ENCODE measurements at regions not wholly inside any gene's neighbourhood (a gene's known extent, or its start where the extent isn't known, plus 50 kb on each side); places are given as distances from the start of the nearest gene placed in this dataset.

DNA sequence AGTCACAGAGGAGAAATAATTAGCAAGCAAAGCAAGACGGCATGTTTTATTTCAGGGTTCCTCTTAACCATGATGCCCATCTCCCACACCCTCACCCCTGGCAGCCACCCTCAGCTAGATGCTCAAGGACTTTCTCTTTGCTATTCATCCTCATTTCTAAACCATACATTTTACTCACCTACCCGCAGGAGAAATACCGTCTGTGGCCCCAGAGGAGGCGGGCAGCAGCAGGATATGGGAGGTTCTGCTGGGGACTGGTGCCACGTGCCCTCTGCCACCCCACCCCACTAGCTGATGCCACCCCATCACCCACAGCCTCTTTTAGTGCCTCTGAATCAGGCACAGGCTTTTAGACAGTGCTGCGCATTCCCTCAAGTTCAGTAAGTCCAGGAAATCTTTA, 168.7 kb upstream of the ITGB1 start:
- DNase-seq: no peak

GRCh38 chr10:33125522-33126517, 167.8 kb upstream of the ITGB1 start:
- no peak for DNase-seq

DNA sequence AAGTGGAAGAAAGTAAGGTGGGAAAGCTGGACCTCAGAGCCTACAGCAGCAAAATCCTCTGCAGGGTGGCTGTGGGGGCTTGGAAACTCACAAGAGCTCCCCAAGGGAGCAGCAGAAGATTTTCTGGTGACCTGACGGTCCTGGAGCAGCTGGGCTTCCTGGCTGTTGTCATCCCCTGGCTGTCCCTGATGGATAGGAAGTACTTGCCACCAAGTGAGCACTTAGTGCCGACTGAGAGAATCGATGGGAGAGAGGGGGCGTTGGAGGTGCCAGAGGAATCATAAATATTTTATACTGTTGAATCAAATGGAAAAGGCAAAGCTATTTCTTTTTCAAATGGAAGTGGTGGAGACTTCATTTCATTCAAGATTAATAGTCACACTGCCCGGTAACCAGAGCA, 167.1 kb upstream of the ITGB1 start:
- no peak for DNase-seq

GRCh38 chr10:33123680-33124079, 165.7 kb upstream of the ITGB1 start:
- DNase-seq: no peak

DNA sequence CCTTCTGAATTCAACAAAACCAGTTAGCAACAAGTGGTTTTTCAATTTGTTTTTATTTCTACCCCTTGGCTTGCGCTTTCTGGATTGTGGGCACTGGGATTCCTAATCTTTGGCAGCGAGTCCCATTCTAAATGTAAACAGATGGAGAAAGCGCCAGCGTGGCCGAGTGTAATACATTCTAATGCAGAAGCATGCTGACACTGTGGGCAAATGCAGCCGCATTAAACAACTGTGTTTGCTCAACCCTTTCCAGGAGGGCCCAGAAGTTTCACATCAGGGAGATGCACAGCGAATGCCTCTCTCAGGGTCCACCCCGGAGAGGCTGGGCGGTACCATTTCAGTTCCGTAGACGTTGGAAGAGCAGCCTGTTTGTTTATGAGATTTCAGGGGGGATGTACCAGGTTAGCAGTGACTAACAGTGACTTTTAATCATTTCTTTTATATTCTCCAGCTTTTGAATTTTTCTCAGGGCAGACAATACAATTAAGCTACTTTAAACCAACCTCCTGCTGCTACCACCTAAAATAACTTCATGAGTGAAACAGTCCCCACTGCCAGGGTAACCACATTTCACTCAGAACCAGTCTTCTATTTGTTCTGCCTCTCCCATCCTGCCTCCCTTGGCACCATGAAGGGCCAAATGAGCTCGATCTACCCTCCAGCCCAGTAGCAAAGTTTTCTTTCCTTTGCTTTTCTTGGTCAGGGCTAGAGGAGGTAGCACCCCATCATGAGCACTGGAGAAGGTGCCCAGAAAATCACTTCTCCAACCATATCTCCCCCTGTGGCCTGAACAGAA, 164.2 kb upstream of the ITGB1 start:
- no peak for DNase-seq

- DNase-seq: no peak
Observed at GRCh38 chr10:33120700-33121099, 162.7 kb upstream of the ITGB1 start.

DNA sequence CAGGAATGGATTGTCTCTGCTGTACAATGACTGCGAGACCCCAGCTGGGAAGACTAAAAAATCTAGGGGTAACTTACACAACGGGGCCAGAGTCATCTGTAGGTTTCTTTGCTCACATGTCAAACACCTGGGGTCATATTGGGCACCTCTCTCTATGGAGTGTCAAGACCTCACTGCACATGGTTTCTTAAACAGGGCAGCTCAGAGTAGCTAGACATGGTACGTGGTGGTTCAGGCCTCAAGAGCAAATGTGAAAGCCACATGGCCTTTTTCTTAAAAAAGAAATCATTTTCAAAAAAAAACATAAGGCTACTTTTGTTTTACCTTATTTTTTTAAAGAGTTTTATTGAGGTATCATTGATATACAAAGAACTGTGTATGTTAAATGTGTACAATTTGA, 162.2 kb upstream of the ITGB1 start:
- no peak for DNase-seq

GRCh38 chr10:33117816-33118215, 159.8 kb upstream of the ITGB1 start:
- no peak for DNase-seq

GRCh38 chr10:33117230-33117629, 159.2 kb upstream of the ITGB1 start:
- no peak for DNase-seq

DNA sequence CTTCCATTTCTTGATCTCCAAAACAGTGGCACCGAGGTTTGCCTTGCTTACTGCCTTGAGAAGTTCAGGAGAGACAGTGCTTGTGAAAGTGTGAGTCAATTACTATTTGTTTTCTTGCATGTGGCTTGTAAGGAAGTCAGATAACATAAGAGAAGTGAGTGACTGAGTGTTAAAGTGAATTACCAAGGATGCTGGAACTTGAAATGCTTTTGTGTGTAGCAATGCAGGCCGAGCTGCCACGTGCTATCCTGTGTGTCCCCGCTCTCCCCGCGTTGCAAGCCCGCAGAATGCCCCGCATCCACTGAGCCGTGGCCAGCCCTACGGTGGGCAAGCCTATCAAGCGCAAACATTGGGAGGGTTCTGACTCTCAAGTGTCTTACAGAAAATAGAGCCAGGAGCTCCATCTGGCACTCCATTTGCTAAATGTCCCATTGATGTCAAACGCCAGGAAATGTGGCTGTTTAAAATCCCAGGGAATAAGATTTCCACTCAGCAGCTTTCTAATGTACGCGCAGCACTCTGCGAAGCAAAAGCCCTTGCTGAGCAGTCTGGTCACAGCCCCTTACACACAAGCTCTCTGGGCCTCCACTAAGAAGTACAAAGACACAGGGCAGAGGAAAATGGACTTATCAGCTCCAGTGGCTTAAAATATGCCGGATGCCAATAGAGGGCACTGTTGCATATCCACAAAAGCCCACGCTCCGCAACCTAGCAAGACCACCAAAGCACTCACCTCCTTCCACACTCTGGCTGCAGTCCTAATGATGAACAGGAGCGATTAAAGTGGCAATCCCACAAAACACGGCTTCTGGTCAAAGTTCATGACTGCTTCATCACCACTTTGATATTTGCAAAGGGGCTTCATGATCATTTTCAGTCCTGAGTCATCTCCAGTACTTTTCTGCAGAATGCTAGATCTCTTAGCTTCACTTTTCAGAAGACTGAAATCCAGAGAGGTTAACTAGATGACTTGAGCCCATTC, 158.0 kb upstream of the ITGB1 start:
- no peak for DNase-seq

GRCh38 chr10:33114451-33114952, 156.5 kb upstream of the ITGB1 start:
- no peak for DNase-seq

DNA sequence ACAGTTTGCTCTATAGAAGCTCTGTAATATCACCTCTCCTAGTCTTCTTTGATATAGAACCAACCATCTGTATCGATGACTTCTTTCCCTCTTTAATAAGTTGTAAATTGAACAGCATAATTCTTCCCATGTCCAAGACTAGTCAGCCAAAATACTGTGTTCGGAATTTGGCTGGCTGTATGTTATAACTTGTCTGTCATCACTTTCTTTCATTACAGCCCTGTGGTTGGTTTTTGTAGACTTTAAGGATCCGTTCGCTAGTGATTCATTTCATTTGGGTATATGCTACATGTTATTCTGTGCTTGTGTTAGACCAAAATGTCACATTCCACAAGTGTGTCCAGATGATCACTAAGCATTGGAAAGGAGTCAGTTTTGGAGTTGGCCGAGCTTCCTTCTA, 155.4 kb upstream of the ITGB1 start:
- DNase-seq: no peak

DNA sequence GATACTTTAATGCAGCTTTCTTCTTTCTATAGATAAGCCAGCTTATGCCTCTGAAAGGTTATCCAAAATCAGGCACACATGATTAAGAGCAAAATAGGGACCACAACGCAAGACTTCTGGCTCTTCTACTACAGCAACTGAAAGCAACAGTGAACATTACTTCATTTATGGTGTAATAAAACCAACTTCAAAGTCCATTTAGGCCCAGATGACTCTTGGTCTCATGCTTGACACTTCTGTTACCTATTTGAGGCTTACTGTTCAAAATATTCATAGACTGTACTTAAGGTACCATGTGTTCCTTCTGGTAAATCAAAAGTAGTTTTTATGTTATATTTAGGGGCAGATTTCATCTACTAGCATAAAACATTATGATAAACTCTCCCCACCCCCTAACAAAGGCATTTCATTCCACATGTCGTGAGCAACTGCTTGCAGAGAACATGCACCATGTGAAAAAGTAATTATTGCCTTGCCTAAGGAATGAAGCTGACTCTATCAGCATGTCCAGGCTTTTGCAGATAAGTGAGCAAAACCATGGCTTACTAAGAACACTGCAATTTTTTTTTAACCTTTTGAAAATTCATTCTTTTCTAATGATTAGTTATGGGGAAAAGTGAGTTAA, 154.9 kb upstream of the ITGB1 start:
- DNase-seq: no peak

GRCh38 chr10:33111488-33112051, 153.5 kb upstream of the ITGB1 start:
- no peak for DNase-seq

DNA sequence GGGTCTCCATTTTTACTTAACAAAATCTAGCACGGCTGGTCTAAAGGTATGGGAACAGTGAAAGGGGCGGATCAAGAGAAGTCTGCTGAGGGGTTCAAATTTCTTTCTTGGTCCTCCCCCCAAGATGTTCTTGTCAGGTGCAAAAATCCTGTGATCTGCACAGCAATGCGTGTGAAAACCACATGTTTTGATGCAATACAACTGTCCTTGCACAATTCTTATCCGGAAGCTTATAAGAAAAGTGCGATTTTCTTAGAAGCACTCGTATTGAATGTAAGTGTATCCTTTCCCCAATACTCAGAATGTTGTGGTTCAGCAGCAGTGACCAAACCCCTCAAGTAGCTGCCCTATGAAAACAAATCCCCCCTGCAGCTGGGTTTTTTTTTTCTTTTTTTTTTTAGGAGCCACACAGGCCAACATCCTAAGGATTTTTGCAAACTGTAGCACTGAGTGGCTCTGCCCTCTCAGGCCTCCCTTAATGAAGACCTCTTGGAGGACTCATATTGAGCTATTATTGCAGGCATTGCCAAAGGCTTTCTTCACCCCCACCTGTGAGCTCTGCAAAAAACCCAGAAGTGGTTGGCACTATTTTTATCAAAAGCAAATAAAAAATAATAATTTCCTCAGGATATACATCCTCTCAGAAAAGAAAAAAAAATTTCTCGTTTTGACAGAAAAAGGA, 151.9 kb upstream of the ITGB1 start:
- no peak for DNase-seq

GRCh38 chr10:33109384-33109783, 151.4 kb upstream of the ITGB1 start:
- no peak for DNase-seq

DNA sequence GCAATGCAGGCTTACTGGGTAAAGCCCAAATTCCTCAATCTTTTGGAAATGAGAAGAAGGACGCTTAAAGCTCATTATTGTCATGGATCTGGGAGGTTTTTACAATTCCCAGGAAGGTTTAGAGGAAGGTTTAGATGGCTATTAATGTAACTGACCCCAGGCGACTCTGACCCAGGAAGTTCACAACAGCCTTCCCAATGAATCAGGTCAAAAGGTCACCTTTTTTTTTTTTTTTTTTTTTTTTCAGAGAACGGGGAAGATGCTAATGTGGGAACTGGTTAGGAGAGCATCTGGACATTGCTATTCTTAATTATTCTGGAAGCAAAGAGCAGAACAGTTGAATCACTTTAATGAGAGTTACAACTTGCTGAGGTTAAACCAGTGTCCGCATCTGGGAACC, 149.9 kb upstream of the ITGB1 start:
- DNase-seq: no peak

GRCh38 chr10:33106767-33107166, 148.7 kb upstream of the ITGB1 start:
- no peak for DNase-seq

GRCh38 chr10:33103863-33104379, 145.9 kb upstream of the ITGB1 start:
- no peak for DNase-seq

- no peak for DNase-seq
Observed at GRCh38 chr10:33102071-33102470, 144.0 kb upstream of the ITGB1 start.

GRCh38 chr10:33101392-33101787, 143.4 kb upstream of the ITGB1 start:
- DNase-seq: no peak

All from DMS153 (cell line).